ENCODE measurements at regions not wholly inside any gene's neighbourhood (a gene's known extent, or its start where the extent isn't known, plus 50 kb on each side); places are given as distances from the start of the nearest gene placed in this dataset.

GRCh38 chr22:22773427-22773826 lies 114.2 kb upstream of the IGLL5 start:
- TF ChIP-seq CTCF (IDR thresholded peaks at IDR 0.05) (no peak), POLR2A (IDR thresholded peaks at IDR 0.05) (no peak), EP300 (IDR thresholded peaks at IDR 0.05) (no peak)

All from ovary (tissue), 3 donors.